Fibroblast of villous mesenchyme (primary cell): ENCODE measurements at regions not wholly inside any gene's neighbourhood (a gene's known extent, or its start where the extent isn't known, plus 50 kb on each side); places are given as distances from the start of the nearest gene placed in this dataset.

Experiments used
- DNase-seq: peaks from one replicate; pipeline ENCODE4 v3.0.0-alpha.2; 2010; ENCODE audit warnings: low read depth
- H3K4me3 ChIP-seq: 2 replicates; pipeline ENCODE4 v1.5.1; 2011; ENCODE audit warnings: low read depth, mild to moderate bottlenecking, low read length
- TF ChIP-seq, protein P1 (sequence below): IDR thresholded peaks from 2 replicates; pipeline ENCODE4 v1.5.1; 2012; ENCODE audit warnings: low read depth, mild to moderate bottlenecking, low read length; ENCODE audit not compliant: insufficient read depth

DNA sequence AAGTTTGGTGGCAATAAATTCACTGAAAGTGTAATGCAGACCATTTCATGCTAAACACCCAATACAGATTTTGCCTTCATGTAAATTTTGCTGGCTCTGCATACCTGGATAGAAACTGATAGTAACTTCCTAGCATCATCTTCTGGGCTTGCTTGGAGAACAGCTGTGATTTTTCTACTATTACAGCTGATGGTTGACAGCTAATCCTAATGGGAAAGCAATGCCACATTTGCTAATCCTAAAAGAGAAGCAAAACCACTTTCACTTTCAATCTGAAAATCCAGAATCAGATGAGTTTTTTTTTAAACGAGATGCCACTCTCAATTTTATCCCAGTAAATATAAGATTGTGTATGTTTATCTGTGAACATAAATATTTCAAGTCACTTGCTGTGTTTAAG lies 1035.9 kb downstream of the TRHDE start:
- TF ChIP-seq, protein P1, sequence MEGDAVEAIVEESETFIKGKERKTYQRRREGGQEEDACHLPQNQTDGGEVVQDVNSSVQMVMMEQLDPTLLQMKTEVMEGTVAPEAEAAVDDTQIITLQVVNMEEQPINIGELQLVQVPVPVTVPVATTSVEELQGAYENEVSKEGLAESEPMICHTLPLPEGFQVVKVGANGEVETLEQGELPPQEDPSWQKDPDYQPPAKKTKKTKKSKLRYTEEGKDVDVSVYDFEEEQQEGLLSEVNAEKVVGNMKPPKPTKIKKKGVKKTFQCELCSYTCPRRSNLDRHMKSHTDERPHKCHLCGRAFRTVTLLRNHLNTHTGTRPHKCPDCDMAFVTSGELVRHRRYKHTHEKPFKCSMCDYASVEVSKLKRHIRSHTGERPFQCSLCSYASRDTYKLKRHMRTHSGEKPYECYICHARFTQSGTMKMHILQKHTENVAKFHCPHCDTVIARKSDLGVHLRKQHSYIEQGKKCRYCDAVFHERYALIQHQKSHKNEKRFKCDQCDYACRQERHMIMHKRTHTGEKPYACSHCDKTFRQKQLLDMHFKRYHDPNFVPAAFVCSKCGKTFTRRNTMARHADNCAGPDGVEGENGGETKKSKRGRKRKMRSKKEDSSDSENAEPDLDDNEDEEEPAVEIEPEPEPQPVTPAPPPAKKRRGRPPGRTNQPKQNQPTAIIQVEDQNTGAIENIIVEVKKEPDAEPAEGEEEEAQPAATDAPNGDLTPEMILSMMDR: no peak
- H3K4me3 ChIP-seq: no peak overlapping the region
- DNase-seq: no peak

GRCh38 chr12:73308747-73309146 lies 1036.6 kb downstream of the TRHDE start:
- no peak overlapping the region for H3K4me3 ChIP-seq
- TF ChIP-seq, protein P1: no peak
- DNase-seq: no peak

DNA sequence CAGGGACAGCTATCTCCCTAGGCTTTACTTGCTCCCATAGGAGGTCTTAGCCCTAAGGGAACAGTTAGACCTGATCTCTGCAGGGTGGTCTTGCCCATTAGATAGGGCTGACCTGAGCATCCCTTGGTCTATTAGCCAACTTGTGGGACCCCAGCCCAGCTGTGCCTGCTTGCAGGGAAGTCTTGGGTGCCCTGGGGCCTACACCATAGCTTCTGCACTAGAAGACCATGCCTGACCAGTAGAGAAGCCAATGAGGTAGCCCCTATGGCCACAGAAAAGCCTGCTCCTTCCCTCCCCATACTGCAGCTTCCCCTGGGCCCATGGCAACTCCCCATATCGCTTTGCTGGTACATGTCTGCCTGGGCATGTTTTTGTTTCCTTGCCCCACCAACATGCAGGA lies 1049.1 kb downstream of the TRHDE start:
- TF ChIP-seq, protein P1: no peak
- DNase-seq: no peak

GRCh38 chr12:73321776-73322175 lies 1049.6 kb downstream of the TRHDE start:
- no peak overlapping the region for H3K4me3 ChIP-seq
- DNase-seq: no peak
- TF ChIP-seq, protein P1: no peak

More for the DNA sequence above, 1049.1 kb downstream of the TRHDE start:
- H3K4me3 ChIP-seq: no peak overlapping the region

DNA sequence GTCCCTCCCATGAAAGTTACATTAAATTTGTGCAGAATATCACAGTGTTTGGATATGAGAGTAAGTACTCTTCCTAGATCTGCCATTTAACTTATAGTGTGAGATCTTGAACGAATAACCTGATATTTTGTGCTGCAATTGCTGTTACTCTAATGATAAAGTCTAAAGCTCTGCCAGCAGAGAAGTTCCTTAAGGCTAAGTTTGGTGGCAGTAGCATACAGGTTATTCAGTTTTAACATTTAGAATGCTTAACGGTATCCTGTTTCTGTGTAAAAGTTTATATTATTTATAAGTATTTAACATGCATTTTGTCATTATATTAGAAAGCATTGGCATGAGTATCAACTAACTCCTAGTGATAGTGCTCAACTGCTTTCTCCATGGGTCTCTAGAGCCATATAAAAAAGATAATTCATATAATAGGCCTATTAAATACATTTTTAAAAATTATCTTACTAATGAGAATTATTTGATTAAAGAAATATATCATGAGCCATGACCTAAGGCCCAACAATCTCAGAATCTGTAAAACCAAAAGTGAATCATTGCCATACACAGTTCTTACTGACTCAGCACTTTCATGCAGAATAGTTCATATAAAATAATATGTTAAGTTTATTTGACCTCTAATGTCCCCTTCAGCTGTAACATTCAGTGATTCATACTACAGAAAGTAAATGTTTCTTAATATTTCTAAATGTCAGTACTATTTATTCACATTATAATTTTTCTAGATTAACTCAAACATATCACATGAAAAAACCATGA lies 1058.6 kb downstream of the TRHDE start:
- H3K4me3 ChIP-seq: no peak overlapping the region
- no peak for DNase-seq
- TF ChIP-seq, protein P1: no peak

GRCh38 chr12:73341559-73342247 lies 1069.5 kb downstream of the TRHDE start:
- DNase-seq: no peak
- TF ChIP-seq, protein P1: no peak
- H3K4me3 ChIP-seq: no peak overlapping the region

DNA sequence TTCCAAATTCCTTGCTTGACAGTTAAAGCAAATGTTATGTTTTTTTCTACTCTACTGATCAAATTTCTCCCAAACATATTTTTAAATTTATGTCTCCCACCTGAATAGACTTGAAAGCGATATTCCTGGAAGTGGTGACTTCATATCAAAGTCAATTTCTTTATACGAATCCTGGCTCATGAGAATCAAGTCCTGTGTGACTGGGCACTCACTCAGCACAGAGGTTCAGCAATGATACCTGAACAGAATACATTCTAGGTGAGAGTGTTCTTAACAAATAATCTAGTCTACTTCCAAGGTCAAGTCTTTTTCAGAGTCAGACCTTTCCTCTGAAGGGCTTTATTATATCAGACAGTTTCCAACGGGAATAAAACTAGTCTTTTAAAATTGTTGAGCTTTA lies 1070.6 kb downstream of the TRHDE start:
- no peak overlapping the region for H3K4me3 ChIP-seq
- DNase-seq: no peak
- TF ChIP-seq, protein P1: no peak
